ENCODE measurements at regions not wholly inside any gene's neighbourhood (a gene's known extent, or its start where the extent isn't known, plus 50 kb on each side); places are given as distances from the start of the nearest gene placed in this dataset.
A peak's percentile ranks its signal among the peaks of the same experiment; 100 is the strongest.

- no peaks in the 10 kb centered on the region for H3K9me3 ChIP-seq (ENCODE audit: low read length)
- H2AFZ ChIP-seq (ENCODE audit: low read depth, low read length): no peak overlapping the region
- H3K27ac ChIP-seq (ENCODE audit: low read length): no peak overlapping the region
- TF ChIP-seq EP300 (conservative IDR thresholded peaks at IDR 0.05; ENCODE audit: poor library complexity, severe bottlenecking) (no peak), RAD21 (conservative IDR thresholded peaks at IDR 0.05) (peak; percentile 91), TAF1 (IDR thresholded peaks at IDR 0.05; ENCODE audit: low read depth) (no peak), SMC3 (conservative IDR thresholded peaks at IDR 0.05; ENCODE audit: poor library complexity) (peak; percentile 92), CTCF (IDR thresholded peaks at IDR 0.05; ENCODE audit: poor library complexity, severe bottlenecking) (peak; percentile 94)
- no peak overlapping the region for H3K9ac ChIP-seq (ENCODE audit: low read length)
- H3K4me3 ChIP-seq (ENCODE audit: low read length): no peak overlapping the region
- no peaks in the 10 kb centered on the region for H4K20me1 ChIP-seq (ENCODE audit: insufficient read depth)
- no peaks in the 10 kb centered on the region for H3K79me2 ChIP-seq (replicated peaks; ENCODE audit: insufficient read depth, low read length)
- H3K4me2 ChIP-seq (ENCODE audit: low read length): no peak overlapping the region
- H3K27me3 ChIP-seq (ENCODE audit: insufficient read depth, low read depth, low read length): no peaks in the 10 kb centered on the region
- no peaks in the 10 kb centered on the region for H3K9me2 ChIP-seq (ENCODE audit: insufficient read depth, low read length)
- H3K36me3 ChIP-seq (ENCODE audit: insufficient read depth, low read length): no peaks in the 10 kb centered on the region
- no peaks in the 10 kb centered on the region for H3F3A ChIP-seq (ENCODE audit: insufficient read depth, low read length, poor library complexity, severe bottlenecking)
Measured at GRCh38 chr4:81351654-81352445, 119.9 kb downstream of the RASGEF1B start.

- no peak overlapping the region for H3K27ac ChIP-seq (ENCODE audit: low read length)
- H3K9ac ChIP-seq (ENCODE audit: low read length): no peak overlapping the region
- H3K36me3 ChIP-seq (ENCODE audit: insufficient read depth, low read length): no peaks in the 10 kb centered on the region
- no peaks in the 10 kb centered on the region for H3K9me2 ChIP-seq (ENCODE audit: insufficient read depth, low read length)
- H3K79me2 ChIP-seq (replicated peaks; ENCODE audit: insufficient read depth, low read length): no peaks in the 10 kb centered on the region
- no peaks in the 10 kb centered on the region for H3K27me3 ChIP-seq (ENCODE audit: insufficient read depth, low read depth, low read length)
- H3F3A ChIP-seq (ENCODE audit: insufficient read depth, low read length, poor library complexity, severe bottlenecking): no peaks in the 10 kb centered on the region
- no peak overlapping the region for H2AFZ ChIP-seq (ENCODE audit: low read depth, low read length)
- H3K9me3 ChIP-seq (ENCODE audit: low read length): no peaks in the 10 kb centered on the region
- no peak overlapping the region for H3K4me3 ChIP-seq (ENCODE audit: low read length)
- no peaks in the 10 kb centered on the region for H4K20me1 ChIP-seq (ENCODE audit: insufficient read depth)
- TF ChIP-seq TAF1 (IDR thresholded peaks at IDR 0.05; ENCODE audit: low read depth): no peak
- TF ChIP-seq MXI1 (conservative IDR thresholded peaks at IDR 0.05; ENCODE audit: poor library complexity, severe bottlenecking): no peak
- TF ChIP-seq EP300 (conservative IDR thresholded peaks at IDR 0.05; ENCODE audit: poor library complexity, severe bottlenecking): no peak
- TF ChIP-seq REST (IDR thresholded peaks at IDR 0.05; ENCODE audit: borderline replicate concordance): no peak
- TF ChIP-seq POLR2AphosphoS5 (IDR thresholded peaks at IDR 0.05): no peak
- no peak for TF ChIP-seq RAD21 (conservative IDR thresholded peaks at IDR 0.05)
- no peak for TF ChIP-seq CTCF (IDR thresholded peaks at IDR 0.05; ENCODE audit: poor library complexity, severe bottlenecking)
- no peak for TF ChIP-seq SMC3 (conservative IDR thresholded peaks at IDR 0.05; ENCODE audit: poor library complexity)
- no peak for TF ChIP-seq EZH2 (IDR thresholded peaks at IDR 0.05; ENCODE audit: borderline replicate concordance, insufficient read depth, low read length, poor library complexity, severe bottlenecking)
- H3K4me2 ChIP-seq (ENCODE audit: low read length): no peak overlapping the region
Measured at GRCh38 chr4:81350040-81350439, 121.7 kb downstream of the RASGEF1B start.

Data from neural cell (in vitro differentiated cells).